ENCODE measurements at regions not wholly inside any gene's neighbourhood (a gene's known extent, or its start where the extent isn't known, plus 50 kb on each side); places are given as distances from the start of the nearest gene placed in this dataset.

- TF ChIP-seq, protein P1, sequence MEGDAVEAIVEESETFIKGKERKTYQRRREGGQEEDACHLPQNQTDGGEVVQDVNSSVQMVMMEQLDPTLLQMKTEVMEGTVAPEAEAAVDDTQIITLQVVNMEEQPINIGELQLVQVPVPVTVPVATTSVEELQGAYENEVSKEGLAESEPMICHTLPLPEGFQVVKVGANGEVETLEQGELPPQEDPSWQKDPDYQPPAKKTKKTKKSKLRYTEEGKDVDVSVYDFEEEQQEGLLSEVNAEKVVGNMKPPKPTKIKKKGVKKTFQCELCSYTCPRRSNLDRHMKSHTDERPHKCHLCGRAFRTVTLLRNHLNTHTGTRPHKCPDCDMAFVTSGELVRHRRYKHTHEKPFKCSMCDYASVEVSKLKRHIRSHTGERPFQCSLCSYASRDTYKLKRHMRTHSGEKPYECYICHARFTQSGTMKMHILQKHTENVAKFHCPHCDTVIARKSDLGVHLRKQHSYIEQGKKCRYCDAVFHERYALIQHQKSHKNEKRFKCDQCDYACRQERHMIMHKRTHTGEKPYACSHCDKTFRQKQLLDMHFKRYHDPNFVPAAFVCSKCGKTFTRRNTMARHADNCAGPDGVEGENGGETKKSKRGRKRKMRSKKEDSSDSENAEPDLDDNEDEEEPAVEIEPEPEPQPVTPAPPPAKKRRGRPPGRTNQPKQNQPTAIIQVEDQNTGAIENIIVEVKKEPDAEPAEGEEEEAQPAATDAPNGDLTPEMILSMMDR (IDR thresholded peaks at IDR 0.05; ENCODE audit: low read depth, low read length, poor library complexity, severe bottlenecking) = no peak
- no peak for TF ChIP-seq EZH2phosphoT487 (IDR thresholded peaks at IDR 0.05; ENCODE audit: borderline replicate concordance, low read length)
Measured at GRCh38 chr14:95464103-95464502, 52.3 kb downstream of the SYNE3 start.
